ENCODE measurements at regions not wholly inside any gene's neighbourhood (a gene's known extent, or its start where the extent isn't known, plus 50 kb on each side); places are given as distances from the start of the nearest gene placed in this dataset.

DNA sequence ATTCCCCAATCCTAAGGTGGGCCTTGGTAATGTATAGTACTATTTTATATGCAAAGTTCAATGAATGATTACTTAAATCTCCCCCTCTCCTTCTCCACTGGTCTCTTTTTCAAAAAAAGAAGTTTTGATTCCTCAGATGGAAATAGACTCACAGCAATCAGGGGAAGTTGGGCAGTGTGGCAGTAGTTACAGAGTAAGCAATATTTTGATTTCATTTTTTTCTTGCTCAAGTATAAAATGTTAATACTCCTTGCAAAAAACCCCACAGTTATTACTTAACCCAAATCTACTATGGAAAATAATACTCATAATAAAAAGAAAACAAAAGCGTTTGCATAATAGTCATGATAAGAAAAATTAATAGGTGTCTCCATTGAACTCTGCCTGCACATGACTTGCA lies 56.9 kb upstream of the CXCL8 start:
- DNase-seq: no peak
- TF ChIP-seq, protein P1, sequence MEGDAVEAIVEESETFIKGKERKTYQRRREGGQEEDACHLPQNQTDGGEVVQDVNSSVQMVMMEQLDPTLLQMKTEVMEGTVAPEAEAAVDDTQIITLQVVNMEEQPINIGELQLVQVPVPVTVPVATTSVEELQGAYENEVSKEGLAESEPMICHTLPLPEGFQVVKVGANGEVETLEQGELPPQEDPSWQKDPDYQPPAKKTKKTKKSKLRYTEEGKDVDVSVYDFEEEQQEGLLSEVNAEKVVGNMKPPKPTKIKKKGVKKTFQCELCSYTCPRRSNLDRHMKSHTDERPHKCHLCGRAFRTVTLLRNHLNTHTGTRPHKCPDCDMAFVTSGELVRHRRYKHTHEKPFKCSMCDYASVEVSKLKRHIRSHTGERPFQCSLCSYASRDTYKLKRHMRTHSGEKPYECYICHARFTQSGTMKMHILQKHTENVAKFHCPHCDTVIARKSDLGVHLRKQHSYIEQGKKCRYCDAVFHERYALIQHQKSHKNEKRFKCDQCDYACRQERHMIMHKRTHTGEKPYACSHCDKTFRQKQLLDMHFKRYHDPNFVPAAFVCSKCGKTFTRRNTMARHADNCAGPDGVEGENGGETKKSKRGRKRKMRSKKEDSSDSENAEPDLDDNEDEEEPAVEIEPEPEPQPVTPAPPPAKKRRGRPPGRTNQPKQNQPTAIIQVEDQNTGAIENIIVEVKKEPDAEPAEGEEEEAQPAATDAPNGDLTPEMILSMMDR (IDR thresholded peaks at IDR 0.05): no peak
- POLR2A ChIA-PET: no interaction called here
- no peaks in the 10 kb centered on the region for H3K36me3 Mint-ChIP-seq (ENCODE audit: low read depth)
- no peak for ATAC-seq
- no peaks in the 10 kb centered on the region for H3K4me1 Mint-ChIP-seq (ENCODE audit: low read depth)
- no peaks in the 10 kb centered on the region for H3K27me3 Mint-ChIP-seq
- H3K4me3 Mint-ChIP-seq: no peak overlapping the region
- no peak overlapping the region for H3K27ac Mint-ChIP-seq
- no peaks in the 10 kb centered on the region for H3K9me3 Mint-ChIP-seq
- intact Hi-C loops (cut with micrococcal nuclease): no loop called here
- CTCF ChIA-PET: interaction anchor here (2.6 kb wide), 1 partner anchor 29 kb away, joined by 5 read pairs; no protein-coding TSS in a partner anchor

DNA sequence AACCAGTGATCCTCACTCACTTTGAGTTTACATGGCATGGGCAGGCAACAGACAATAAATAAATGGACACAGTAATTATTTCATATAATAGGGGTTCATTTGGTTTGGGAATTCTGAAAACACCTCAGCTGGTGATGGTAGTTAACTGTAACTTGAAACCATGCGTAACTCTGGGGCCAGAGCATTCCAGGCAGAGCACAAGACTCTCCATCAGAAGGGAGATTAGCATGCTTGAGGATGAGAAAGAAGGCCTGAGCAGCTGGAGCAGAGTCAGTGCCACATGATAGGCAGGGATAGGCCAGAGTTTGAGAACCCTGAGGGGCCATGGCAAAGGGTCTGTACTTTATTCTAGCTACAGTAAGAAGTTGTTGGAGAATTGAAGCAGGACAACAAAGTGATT lies 56.3 kb upstream of the CXCL8 start:
- H3K4me1 Mint-ChIP-seq (ENCODE audit: low read depth): no peaks in the 10 kb centered on the region
- no peak for ATAC-seq
- TF ChIP-seq, protein P1 (IDR thresholded peaks at IDR 0.05): no peak
- no peak for DNase-seq
- H3K27ac Mint-ChIP-seq: no peak overlapping the region
- H3K36me3 Mint-ChIP-seq (ENCODE audit: low read depth): no peaks in the 10 kb centered on the region
- no peaks in the 10 kb centered on the region for H3K27me3 Mint-ChIP-seq
- ChIA-PET POLR2A (no interaction called here), CTCF (interaction anchor here (2.6 kb wide), 1 partner anchor 30 kb away, joined by 5 read pairs; no protein-coding TSS in a partner anchor)
- H3K9me3 Mint-ChIP-seq: no peaks in the 10 kb centered on the region
- H3K4me3 Mint-ChIP-seq: no peak overlapping the region
- intact Hi-C loops (cut with micrococcal nuclease): no loop called here

DNA sequence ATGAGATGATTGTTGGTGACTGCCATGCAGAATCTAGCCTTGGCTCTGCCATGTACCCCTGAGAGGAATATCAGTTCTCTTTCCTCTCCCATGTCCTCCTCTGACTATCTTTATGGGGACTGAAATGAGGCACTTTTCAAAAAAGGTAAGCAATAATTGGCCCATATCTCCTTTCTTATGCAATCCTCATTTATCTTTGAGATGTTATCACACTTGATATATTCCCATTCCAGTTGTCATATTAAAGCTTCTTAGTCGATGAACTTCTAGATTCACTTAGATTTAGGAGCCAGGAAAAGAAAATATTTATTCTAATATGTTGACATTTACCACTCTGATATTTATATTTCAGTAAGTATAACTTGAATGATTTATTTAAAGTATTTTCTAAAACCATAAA lies 55.3 kb upstream of the CXCL8 start:
- no peak for DNase-seq
- no peaks in the 10 kb centered on the region for H3K27me3 Mint-ChIP-seq

DNA sequence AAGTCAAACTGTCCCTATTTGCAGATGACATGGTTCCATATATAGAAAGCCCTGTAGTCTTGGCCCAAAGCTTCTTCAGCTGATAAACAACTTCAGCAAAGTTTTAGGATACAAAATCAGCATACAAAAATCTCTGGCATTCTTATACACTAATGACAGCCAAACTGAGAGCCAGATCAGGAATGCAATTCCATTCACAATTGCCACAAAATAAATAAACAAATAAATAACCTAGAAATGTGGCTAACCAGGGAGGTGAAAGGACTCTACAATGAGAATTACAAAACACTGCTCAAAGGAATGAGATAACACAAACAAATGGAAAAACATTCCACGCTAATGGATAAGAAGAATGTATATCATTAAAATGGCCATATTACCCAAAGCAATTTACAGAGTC lies 52.9 kb upstream of the CXCL8 start:
- ChIA-PET CTCF (no interaction called here), POLR2A (no interaction called here)
- no peak overlapping the region for H3K4me3 Mint-ChIP-seq
- intact Hi-C loops (cut with micrococcal nuclease): no loop called here
- TF ChIP-seq, protein P1 (IDR thresholded peaks at IDR 0.05): no peak
- H3K9me3 Mint-ChIP-seq: peaks cover 3% of the 10 kb centered on the region
- no peak for ATAC-seq
- DNase-seq: no peak
- no peaks in the 10 kb centered on the region for H3K36me3 Mint-ChIP-seq (ENCODE audit: low read depth)
- no peaks in the 10 kb centered on the region for H3K27me3 Mint-ChIP-seq
- H3K27ac Mint-ChIP-seq: no peak overlapping the region
- H3K4me1 Mint-ChIP-seq (ENCODE audit: low read depth): no peaks in the 10 kb centered on the region

More for the DNA sequence above, 55.3 kb upstream of the CXCL8 start:
- H3K27ac Mint-ChIP-seq: no peak overlapping the region
- H3K4me1 Mint-ChIP-seq (ENCODE audit: low read depth): no peaks in the 10 kb centered on the region
- intact Hi-C loops (cut with micrococcal nuclease): no loop called here
- TF ChIP-seq, protein P1 (IDR thresholded peaks at IDR 0.05): no peak
- no peaks in the 10 kb centered on the region for H3K36me3 Mint-ChIP-seq (ENCODE audit: low read depth)
- no peak for ATAC-seq
- ChIA-PET POLR2A (no interaction called here), CTCF (interaction anchor here (2.6 kb wide), 1 partner anchor 31 kb away, joined by 5 read pairs; no protein-coding TSS in a partner anchor)
- H3K9me3 Mint-ChIP-seq: no peaks in the 10 kb centered on the region
- no peak overlapping the region for H3K4me3 Mint-ChIP-seq

DNA sequence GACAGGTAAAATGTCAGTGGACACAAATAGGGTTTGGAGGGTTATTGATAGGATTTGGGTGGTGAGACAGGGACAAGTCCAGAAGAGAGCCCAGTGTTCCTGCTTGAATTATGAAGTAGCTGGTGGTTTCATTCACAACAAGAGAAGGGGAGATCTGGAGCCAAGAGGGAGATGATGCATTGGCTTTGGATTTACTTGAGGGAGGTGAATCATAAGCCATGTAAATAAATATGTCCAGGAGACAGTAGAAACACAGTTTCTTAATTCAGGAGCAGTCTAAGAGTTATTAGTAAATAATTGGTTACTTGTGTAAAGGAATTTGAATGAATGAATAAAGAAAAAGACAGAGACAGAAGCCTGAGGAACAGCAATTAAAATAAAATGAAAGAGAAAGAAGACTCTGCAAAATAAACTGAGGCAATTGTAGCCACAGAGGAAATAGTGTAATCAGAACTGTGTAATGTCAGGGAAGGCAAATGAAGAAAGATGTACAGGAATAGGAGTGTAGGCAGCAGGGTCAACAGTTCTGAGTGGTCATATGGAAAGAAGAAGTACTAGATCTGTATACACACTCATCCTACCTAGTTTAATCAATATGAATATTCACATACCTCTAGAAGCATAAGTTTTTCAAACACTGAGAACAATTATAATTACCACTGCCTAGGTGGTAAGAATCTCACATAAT lies 50.2 kb upstream of the CXCL8 start:
- TF ChIP-seq, protein P1 (IDR thresholded peaks at IDR 0.05): no peak
- intact Hi-C loops (cut with micrococcal nuclease): no loop called here
- H3K27ac Mint-ChIP-seq: no peak overlapping the region
- ChIA-PET CTCF (no interaction called here), POLR2A (no interaction called here)
- H3K36me3 Mint-ChIP-seq (ENCODE audit: low read depth): no peaks in the 10 kb centered on the region
- no peak for ATAC-seq
- H3K4me3 Mint-ChIP-seq: no peak overlapping the region
- DNase-seq: no peak
- no peaks in the 10 kb centered on the region for H3K27me3 Mint-ChIP-seq
- H3K9me3 Mint-ChIP-seq: peaks cover 3% of the 10 kb centered on the region
- H3K4me1 Mint-ChIP-seq (ENCODE audit: low read depth): no peaks in the 10 kb centered on the region

Measured in activated CD8-positive, alpha-beta T cell treated with anti-CD3 and anti-CD28 coated beads for 36 hours (primary cell).